ENCODE measurements at regions not wholly inside any gene's neighbourhood (a gene's known extent, or its start where the extent isn't known, plus 50 kb on each side); places are given as distances from the start of the nearest gene placed in this dataset.

DNA sequence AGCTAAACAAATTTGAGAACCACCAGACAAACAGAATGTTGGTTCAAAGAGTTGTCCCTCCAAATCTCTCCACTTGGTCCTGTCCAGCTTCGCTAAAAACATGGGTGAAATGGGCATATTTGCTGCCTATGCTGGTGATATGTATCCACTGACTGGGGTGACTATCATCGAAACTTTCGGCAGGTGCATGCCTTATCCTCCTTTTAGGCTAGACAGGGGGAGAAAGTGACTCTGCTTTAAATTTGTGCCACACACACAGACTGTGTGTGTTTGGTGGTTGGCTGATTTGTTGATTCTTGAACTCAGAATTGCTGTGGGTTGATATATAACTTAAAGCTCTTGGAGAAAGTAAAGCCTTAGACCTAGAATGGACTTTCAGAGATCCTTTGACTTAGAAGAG, 324.1 kb upstream of the NT5C1B start:
- TF ChIP-seq, protein P1, sequence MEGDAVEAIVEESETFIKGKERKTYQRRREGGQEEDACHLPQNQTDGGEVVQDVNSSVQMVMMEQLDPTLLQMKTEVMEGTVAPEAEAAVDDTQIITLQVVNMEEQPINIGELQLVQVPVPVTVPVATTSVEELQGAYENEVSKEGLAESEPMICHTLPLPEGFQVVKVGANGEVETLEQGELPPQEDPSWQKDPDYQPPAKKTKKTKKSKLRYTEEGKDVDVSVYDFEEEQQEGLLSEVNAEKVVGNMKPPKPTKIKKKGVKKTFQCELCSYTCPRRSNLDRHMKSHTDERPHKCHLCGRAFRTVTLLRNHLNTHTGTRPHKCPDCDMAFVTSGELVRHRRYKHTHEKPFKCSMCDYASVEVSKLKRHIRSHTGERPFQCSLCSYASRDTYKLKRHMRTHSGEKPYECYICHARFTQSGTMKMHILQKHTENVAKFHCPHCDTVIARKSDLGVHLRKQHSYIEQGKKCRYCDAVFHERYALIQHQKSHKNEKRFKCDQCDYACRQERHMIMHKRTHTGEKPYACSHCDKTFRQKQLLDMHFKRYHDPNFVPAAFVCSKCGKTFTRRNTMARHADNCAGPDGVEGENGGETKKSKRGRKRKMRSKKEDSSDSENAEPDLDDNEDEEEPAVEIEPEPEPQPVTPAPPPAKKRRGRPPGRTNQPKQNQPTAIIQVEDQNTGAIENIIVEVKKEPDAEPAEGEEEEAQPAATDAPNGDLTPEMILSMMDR (IDR thresholded peaks at IDR 0.05; ENCODE audit: borderline replicate concordance, extremely low read depth, low read length, poor library complexity, severe bottlenecking), result no peak
- no peak for TF ChIP-seq EZH2 (IDR thresholded peaks at IDR 0.05; ENCODE audit: borderline replicate concordance, low read depth, low read length, severe bottlenecking)
